ENCODE measurements at regions not wholly inside any gene's neighbourhood (a gene's known extent, or its start where the extent isn't known, plus 50 kb on each side); places are given as distances from the start of the nearest gene placed in this dataset.

DNA sequence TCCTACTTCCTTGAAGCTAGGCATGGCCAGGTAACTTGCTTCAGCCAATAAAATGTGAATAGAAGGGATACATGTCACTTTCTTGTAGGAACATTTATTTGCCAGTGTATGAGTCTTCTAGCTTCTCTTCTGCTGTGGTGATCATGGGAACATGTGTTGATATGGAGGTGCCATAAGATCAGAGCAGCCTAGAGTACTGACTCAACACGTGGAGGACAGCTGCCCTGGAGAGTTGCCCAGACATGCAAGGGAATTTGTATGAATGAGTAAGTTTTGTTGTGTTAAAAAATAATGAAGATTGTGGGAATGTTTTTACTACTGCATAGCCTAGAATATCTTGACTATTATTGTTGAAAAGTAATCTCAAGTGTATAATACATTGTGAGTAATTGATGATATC, 502.3 kb downstream of the NUF2 start:
- Histone ChIP-seq H3K27ac (no peak overlapping the region), H3K27me3 (no peaks in the 10 kb centered on the region), H3K4me3 (no peak overlapping the region), H3K4me1 (no peaks in the 10 kb centered on the region), H3K36me3 (no peaks in the 10 kb centered on the region), H3K9me3 (no peaks in the 10 kb centered on the region)
- no peak for DNase-seq
- TF ChIP-seq POLR2A (IDR thresholded peaks at IDR 0.05) (no peak), CTCF (IDR thresholded peaks at IDR 0.05) (no peak)

GRCh38 chr1:163824490-163824889, 502.7 kb downstream of the NUF2 start:
- Histone ChIP-seq H3K27me3 (no peaks in the 10 kb centered on the region), H3K27ac (no peak overlapping the region), H3K9me3 (no peaks in the 10 kb centered on the region), H3K36me3 (no peaks in the 10 kb centered on the region), H3K4me3 (no peak overlapping the region), H3K4me1 (no peaks in the 10 kb centered on the region)
- TF ChIP-seq POLR2A (IDR thresholded peaks at IDR 0.05) (no peak), CTCF (IDR thresholded peaks at IDR 0.05) (no peak)
- no peak for DNase-seq

DNA sequence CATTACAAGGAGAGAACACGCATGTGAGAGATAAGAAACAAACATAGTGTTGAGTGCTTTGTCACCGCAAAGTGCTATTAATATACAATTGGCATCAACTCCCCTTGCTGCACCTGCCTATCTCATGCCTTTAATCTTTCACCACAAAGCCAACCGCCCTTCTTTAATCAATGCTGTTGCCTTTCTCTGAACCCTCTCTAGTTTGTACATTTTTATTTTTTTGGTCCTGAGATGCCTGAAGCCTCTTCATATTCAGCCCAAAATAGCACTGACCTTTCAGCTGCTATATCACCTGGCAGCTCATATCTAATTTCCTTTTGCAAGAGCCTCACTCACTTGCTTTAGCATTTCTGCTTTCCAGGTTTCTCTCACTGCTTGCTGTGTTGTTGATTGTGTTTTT, 504.7 kb downstream of the NUF2 start:
- no peak for DNase-seq
- no peak overlapping the region for H3K4me3 ChIP-seq
- no peaks in the 10 kb centered on the region for H3K27me3 ChIP-seq
- H3K4me1 ChIP-seq: no peaks in the 10 kb centered on the region
- TF ChIP-seq POLR2A (IDR thresholded peaks at IDR 0.05) (no peak), CTCF (IDR thresholded peaks at IDR 0.05) (no peak)
- no peaks in the 10 kb centered on the region for H3K36me3 ChIP-seq
- H3K27ac ChIP-seq: no peak overlapping the region
- H3K9me3 ChIP-seq: no peaks in the 10 kb centered on the region

- no peaks in the 10 kb centered on the region for H3K27me3 ChIP-seq
- DNase-seq: no peak
- no peaks in the 10 kb centered on the region for H3K36me3 ChIP-seq
- no peaks in the 10 kb centered on the region for H3K9me3 ChIP-seq
- H3K4me3 ChIP-seq: no peak overlapping the region
- no peak overlapping the region for H3K27ac ChIP-seq
- no peaks in the 10 kb centered on the region for H3K4me1 ChIP-seq
- TF ChIP-seq CTCF (IDR thresholded peaks at IDR 0.05): no peak
- TF ChIP-seq POLR2A (IDR thresholded peaks at IDR 0.05): no peak
Observed at GRCh38 chr1:163834778-163835177, 513.0 kb downstream of the NUF2 start.

GRCh38 chr1:163836481-163836880, 514.7 kb downstream of the NUF2 start:
- Histone ChIP-seq H3K27me3 (no peaks in the 10 kb centered on the region), H3K36me3 (no peaks in the 10 kb centered on the region), H3K9me3 (no peaks in the 10 kb centered on the region), H3K4me1 (no peaks in the 10 kb centered on the region), H3K4me3 (no peak overlapping the region), H3K27ac (no peak overlapping the region)
- no peak for TF ChIP-seq POLR2A (IDR thresholded peaks at IDR 0.05)
- no peak for TF ChIP-seq CTCF (IDR thresholded peaks at IDR 0.05)
- no peak for DNase-seq

DNA sequence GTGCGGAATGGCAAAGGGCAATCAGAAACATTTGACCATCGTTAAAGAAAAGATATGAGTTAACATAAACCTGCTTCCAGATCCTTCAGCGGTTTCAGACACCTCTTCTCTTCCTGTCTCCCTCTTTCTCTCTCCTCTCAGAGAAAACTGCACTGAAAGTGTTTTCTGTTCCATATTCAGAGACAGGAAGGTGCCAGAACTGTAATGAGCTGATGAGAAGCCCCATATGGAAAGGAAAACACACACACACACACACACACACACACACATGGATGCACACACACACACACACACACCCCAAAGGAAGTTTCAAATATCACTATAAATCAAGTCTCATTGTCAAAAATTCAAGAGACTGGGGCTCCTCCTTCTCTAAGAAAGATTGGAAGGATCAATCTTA, 515.5 kb downstream of the NUF2 start:
- Histone ChIP-seq H3K36me3 (no peaks in the 10 kb centered on the region), H3K4me1 (no peaks in the 10 kb centered on the region), H3K27ac (no peak overlapping the region), H3K4me3 (no peak overlapping the region), H3K9me3 (no peaks in the 10 kb centered on the region), H3K27me3 (no peaks in the 10 kb centered on the region)
- no peak for TF ChIP-seq POLR2A (IDR thresholded peaks at IDR 0.05)
- TF ChIP-seq CTCF (IDR thresholded peaks at IDR 0.05): no peak
- no peak for DNase-seq

All from Peyer's patch (tissue), 4 donors.